Gastroesophageal sphincter (tissue), 4 donors: ENCODE measurements at regions not wholly inside any gene's neighbourhood (a gene's known extent, or its start where the extent isn't known, plus 50 kb on each side); places are given as distances from the start of the nearest gene placed in this dataset.

Source experiments
- ATAC-seq: fragments of 150-250 bp; one replicate; pipeline ENCODE4 v1.9.1; 2016; ENCODE audit warnings: mild to moderate bottlenecking, moderate library complexity
- H3K27ac ChIP-seq, 4 donors: fragments of 200-600 bp; sonication (generic) in 3 of 4; 1 replicate in 3 of 4; 2 replicates in 1 of 4; pipeline ENCODE4 v1.5.1; 2016 to 2019
- H3K27me3 ChIP-seq: fragments of 200-600 bp; sonication (generic); one replicate; pipeline ENCODE4 v1.5.1; 2019
- H3K36me3 ChIP-seq, 2 donors: fragments of 200-600 bp; sonication (generic); one replicate each; pipeline ENCODE4 v1.5.1; 2019; ENCODE audit warnings: control low read depth in 1 of 2
- H3K4me1 ChIP-seq, 3 donors: fragments of 200-600 bp; sonication (generic); 1 replicate in 2 of 3; 2 replicates in 1 of 3; pipeline ENCODE4 v1.5.1; 2016 to 2019; ENCODE audit warnings: control low read depth in 2 of 3
- H3K4me3 ChIP-seq, 2 donors: fragments of 200-600 bp; sonication (generic); one replicate each; pipeline ENCODE4 v1.5.1; 2019; ENCODE audit warnings: mild to moderate bottlenecking in 1 of 2, moderate library complexity in 1 of 2
- H3K9me3 ChIP-seq, 3 donors: fragments of 200-600 bp; sonication (generic); one replicate each; pipeline ENCODE4 v1.5.1; 2017 to 2019; ENCODE audit warnings: control low read depth in 2 of 3
- CTCF ChIP-seq, 4 experiments: fragments of 200-600 bp in 2 of 4; fragments of 450-650 bp in 2 of 4; sonication (generic) in 1 of 4; IDR thresholded peaks; one replicate each; pipeline ENCODE4 v1.5.1; 2017 to 2019; ENCODE audit warnings: antibody characterized with exemption in 4 of 4, mild to moderate bottlenecking in 2 of 4, moderate library complexity in 2 of 4
- EP300 ChIP-seq: sonication (generic); formaldehyde crosslinking; IDR thresholded peaks from one replicate; pipeline ENCODE4 v1.6.1; 2017; ENCODE audit warnings: antibody characterized with exemption, mild to moderate bottlenecking
- POLR2A ChIP-seq, 2 donors: fragments of 450-650 bp; IDR thresholded peaks; one replicate each; pipeline ENCODE4 v1.6.1; 2017; ENCODE audit warnings: antibody characterized with exemption in 2 of 2, mild to moderate bottlenecking in 2 of 2, moderate library complexity in 1 of 2
- POLR2AphosphoS5 ChIP-seq: sonication (generic); formaldehyde crosslinking; IDR thresholded peaks from one replicate; pipeline ENCODE4 v1.6.1; 2017; ENCODE audit warnings: antibody characterized with exemption
- WGBS, 2 donors: methylation state at CpG; one replicate each; pipeline ENCODE4 v1.1.5; 2018; ENCODE audit warnings: low coverage in 1 of 2; 5-methylcytosine and 5-hydroxymethylcytosine counted together

GRCh38 chr2:23066686-23067085 is 318.3 kb upstream of the KLHL29 start:
- no peaks in the 10 kb centered on the region for H3K36me3 ChIP-seq
- H3K9me3 ChIP-seq = no peaks in the 10 kb centered on the region
- TF ChIP-seq CTCF (IDR thresholded peaks at IDR 0.05) (no peak), POLR2A (IDR thresholded peaks at IDR 0.05) (no peak), POLR2AphosphoS5 (no peak), EP300 (no peak)
- ATAC-seq = no peak
- H3K27ac ChIP-seq = no peak overlapping the region
- WGBS, 2 donors = 79 to 95% methylated on average over 3 of the region's 3 CpGs
- no peaks in the 10 kb centered on the region for H3K27me3 ChIP-seq
- H3K4me3 ChIP-seq = no peak overlapping the region
- no peaks in the 10 kb centered on the region for H3K4me1 ChIP-seq

- WGBS, 2 donors = 83 to 100% methylated on average over 1 of the region's 3 CpGs
- H3K36me3 ChIP-seq = no peaks in the 10 kb centered on the region
- no peaks in the 10 kb centered on the region for H3K4me1 ChIP-seq
- ATAC-seq = no peak
- no peak overlapping the region for H3K4me3 ChIP-seq
- no peaks in the 10 kb centered on the region for H3K27me3 ChIP-seq
- H3K9me3 ChIP-seq = no peaks in the 10 kb centered on the region
- TF ChIP-seq POLR2AphosphoS5 (no peak), EP300 (no peak), CTCF (IDR thresholded peaks at IDR 0.05) (no peak), POLR2A (IDR thresholded peaks at IDR 0.05) (no peak)
- no peak overlapping the region for H3K27ac ChIP-seq
These were observed 315.8 kb upstream of the KLHL29 start for GRCh38 chr2:23069156-23069555.

GRCh38 chr2:23069923-23070322 is 315.1 kb upstream of the KLHL29 start:
- TF ChIP-seq POLR2A (IDR thresholded peaks at IDR 0.05) = no peak
- no peak for TF ChIP-seq EP300
- no peak for TF ChIP-seq POLR2AphosphoS5
- no peak for TF ChIP-seq CTCF (IDR thresholded peaks at IDR 0.05)

GRCh38 chr2:23073056-23073455 is 311.9 kb upstream of the KLHL29 start:
- ATAC-seq = no peak
- Histone ChIP-seq H3K4me3 (no peak overlapping the region), H3K4me1 (no peaks in the 10 kb centered on the region), H3K27ac (no peak overlapping the region), H3K27me3 (no peaks in the 10 kb centered on the region), H3K36me3 (no peaks in the 10 kb centered on the region), H3K9me3 (no peaks in the 10 kb centered on the region)
- TF ChIP-seq CTCF (IDR thresholded peaks at IDR 0.05) (no peak), EP300 (no peak), POLR2A (IDR thresholded peaks at IDR 0.05) (no peak), POLR2AphosphoS5 (no peak)

More at GRCh38 chr2:23069923-23070322, 315.1 kb upstream of the KLHL29 start:
- Histone ChIP-seq H3K27ac (no peak overlapping the region), H3K9me3 (no peaks in the 10 kb centered on the region), H3K36me3 (no peaks in the 10 kb centered on the region), H3K4me3 (no peak overlapping the region), H3K4me1 (no peaks in the 10 kb centered on the region), H3K27me3 (no peaks in the 10 kb centered on the region)
- no peak for ATAC-seq
- WGBS, 2 donors = 25 to 57% methylated on average over 3 of the region's 3 CpGs

- H3K27me3 ChIP-seq = no peaks in the 10 kb centered on the region
- H3K9me3 ChIP-seq = no peaks in the 10 kb centered on the region
- TF ChIP-seq POLR2AphosphoS5 (no peak), CTCF (IDR thresholded peaks at IDR 0.05) (no peak), POLR2A (IDR thresholded peaks at IDR 0.05) (no peak), EP300 (no peak)
- 30 to 35% methylated on average over 2 of the region's 2 CpGs for WGBS, 2 donors
- no peak overlapping the region for H3K4me3 ChIP-seq
- no peaks in the 10 kb centered on the region for H3K36me3 ChIP-seq
- H3K27ac ChIP-seq = no peak overlapping the region
- H3K4me1 ChIP-seq = no peaks in the 10 kb centered on the region
- ATAC-seq = no peak
These were observed 311.3 kb upstream of the KLHL29 start for GRCh38 chr2:23073671-23074070.
